LoVo (cell line): ENCODE measurements at regions not wholly inside any gene's neighbourhood (a gene's known extent, or its start where the extent isn't known, plus 50 kb on each side); places are given as distances from the start of the nearest gene placed in this dataset.

ENCODE experiments used
- DNase-seq: peaks from one replicate; pipeline ENCODE4 v3.0.0-alpha.2; 2016; ENCODE audit warnings: low spot score

DNA sequence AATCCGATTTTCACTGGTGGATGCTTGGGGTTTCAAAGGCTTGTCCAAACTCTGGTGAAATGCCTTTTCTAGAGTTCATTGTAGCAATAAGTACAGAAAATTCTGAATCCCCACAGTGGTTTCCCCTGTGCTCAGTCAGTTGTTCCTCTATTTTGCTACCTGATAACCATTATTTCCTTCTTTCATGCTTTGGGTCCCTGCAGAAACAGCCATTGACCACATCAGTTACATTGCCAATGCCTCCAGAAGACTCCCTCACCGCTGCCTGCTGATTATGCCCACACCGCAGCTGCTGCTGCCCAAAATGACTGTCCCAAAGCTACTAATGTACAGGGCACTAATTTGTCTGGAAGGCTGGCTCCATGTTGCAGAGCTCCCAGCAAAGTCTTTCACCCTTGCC, 517.3 kb downstream of the KLF12 start:
- no peak for DNase-seq

DNA sequence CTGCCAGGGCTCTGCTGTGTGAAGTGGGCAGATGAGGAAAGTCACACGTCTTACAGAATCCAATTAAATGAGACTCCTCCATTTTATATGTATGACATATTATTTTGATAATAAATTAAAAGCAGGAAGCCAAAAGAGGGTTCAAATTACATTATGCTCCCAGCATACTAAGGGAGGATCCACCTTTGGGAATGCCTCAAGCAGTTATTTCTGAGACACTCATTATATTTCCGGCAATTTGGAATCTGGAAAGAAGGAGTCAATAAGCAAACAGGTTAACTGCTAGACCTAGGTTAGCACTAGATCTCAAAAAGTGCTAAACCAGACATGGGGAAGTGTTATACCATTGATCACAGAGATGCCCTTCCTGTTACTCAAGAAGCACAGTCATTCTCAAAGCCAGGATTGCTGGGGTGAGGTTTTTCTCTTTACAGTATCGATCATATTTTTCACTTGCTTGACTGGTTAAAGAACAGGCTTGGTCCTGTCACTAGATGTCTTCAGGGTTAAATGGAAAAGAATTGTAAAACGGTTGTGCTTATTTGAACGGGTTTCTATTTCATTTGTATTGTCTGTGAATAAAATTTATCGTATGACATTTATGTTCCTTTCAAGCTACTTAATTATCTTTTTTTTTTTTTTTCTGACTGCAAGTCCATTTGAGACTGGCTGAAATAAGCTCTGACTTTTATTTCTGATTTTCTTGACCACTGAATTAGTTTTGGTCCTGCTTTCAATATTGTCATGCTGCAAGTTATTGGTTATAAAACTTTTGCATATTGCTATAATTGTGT, 523.2 kb downstream of the KLF12 start:
- peak; percentile 15 for DNase-seq

DNA sequence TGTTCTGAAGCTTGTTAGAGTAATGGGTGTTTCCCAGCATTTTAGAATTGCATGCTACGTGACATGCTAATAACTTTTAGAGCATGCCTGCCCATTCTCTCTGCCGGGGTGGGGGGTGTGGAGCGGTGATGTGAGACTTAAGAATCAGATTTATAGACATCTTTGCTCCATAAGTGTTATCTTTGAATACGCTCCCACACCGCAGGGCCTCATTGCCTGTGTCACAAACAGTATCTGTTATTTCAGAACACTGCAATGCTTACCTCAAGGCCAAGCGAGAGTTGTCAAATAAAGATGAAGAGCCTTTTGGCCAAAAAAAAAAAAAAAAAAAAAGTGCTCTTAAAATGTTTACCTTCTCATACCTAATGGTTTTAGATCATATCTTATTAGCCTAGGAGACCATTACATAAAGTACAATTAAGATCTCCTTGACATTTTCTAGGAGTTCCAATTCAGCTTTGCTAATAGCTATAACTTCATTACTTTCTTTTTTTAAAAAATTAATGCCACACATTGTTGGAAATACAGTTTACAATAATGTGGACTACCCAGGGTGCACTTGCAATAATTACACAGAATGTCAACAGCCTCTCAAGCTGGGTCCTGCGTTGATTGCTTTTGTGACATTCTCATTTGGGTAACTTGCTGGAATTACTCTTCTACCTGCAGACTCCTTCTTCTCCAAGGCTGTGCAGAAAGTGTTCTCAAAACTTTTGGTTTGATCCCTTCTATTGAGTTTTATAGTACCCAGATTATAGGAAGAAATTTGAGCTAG, 525.3 kb downstream of the KLF12 start:
- no peak for DNase-seq

DNA sequence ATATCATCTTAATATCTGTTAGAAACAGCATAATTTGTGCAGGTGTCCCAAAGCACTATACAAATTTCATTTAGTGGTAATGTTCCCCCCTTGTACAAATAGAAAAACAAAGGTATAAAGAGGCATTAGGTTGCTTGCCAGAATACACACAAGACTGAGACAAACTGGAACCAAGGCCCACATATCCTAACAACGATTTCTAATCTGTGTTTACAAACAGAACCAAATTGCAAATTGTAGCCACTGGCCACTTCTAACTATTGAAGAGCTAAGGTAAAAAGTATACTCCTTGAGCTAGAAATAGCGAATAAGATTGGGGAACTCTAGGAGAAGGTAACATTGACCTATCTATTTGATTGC, 526.1 kb downstream of the KLF12 start:
- DNase-seq: no peak

DNA sequence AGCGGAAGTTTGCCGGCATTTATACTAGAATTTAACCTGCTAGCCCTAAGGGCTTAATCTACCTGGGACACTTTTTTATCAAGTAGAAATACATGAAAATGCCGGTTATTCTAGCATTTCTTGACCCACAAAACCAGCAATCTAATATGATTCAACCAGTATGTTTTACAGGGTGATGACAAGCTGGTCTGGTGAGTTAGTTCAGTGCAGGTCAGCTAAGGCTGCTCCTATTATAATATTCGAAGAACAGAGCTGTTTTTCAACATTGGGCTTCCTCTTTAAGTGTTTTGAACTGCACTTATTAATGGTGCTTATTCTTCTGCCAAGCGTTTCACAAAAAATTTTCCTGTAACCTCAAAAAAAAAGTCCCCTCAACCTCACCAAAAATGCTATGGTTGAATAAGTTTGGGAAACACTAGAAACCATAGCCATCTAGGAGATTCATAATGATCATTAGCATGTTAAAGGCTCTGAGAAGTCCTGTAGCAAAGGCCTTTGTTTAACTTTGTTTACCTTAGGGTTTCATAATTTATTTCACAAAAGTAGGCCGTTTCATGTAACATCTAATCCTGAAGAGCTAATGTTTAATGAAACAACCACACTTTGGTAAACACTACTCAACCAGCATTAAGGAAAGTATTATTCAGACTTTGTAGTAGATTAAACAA, 526.6 kb downstream of the KLF12 start:
- no peak for DNase-seq

DNA sequence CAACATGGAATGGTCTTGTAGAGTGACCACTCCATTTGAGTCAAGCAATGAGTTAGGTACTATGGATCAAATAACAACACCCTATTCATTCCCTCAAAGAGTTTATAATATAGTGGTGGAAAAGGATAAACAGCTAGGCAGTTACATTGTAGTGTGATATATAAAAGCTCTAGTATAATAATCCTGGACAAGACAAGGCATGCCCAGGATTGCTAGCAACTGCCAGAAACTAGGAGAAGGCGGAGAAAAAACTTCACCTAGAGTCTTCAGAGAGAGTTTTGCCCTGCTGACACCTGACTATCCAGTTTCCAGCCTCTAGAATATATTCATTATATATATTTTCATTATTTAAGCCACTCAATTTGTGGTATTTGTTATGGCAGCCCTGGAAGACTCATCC, 530.6 kb downstream of the KLF12 start:
- no peak for DNase-seq

DNA sequence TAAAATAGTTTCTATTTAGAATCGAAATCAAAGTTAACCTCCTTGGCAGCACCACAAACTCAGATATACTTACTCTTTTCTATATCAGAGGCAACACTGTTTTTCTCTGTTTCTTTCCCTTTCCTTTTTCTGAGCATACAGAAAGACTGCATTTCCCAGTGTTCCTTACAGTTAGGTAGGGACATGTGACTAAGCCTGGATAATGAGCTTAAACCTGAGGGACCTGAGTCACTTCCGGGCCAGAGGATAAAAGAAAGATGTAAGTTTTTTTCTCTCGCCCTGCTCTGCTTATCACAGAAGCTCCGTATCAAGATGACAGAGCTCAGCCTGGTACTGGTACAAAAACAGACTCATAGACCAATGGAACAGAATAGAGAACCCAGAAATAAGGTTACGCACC, 531.9 kb downstream of the KLF12 start:
- peak; percentile 63 for DNase-seq

DNA sequence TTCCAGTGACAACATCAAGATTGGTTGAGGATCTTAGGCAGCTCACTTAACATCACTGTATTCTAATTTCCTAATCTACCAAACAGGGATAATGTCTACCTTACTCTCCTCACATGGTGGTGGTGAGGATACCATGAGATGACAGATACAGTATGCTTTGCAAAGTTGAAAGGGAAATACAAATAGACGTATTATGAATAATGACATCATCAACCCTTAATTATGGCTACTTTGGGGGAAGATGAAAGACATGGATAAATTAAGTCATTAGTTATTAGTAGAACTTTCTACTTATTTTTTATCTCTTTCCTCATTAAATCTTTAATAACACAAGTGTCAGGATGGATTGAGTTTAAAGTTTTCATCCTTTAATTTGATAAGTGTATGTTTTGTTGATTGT, 532.5 kb downstream of the KLF12 start:
- no peak for DNase-seq

DNA sequence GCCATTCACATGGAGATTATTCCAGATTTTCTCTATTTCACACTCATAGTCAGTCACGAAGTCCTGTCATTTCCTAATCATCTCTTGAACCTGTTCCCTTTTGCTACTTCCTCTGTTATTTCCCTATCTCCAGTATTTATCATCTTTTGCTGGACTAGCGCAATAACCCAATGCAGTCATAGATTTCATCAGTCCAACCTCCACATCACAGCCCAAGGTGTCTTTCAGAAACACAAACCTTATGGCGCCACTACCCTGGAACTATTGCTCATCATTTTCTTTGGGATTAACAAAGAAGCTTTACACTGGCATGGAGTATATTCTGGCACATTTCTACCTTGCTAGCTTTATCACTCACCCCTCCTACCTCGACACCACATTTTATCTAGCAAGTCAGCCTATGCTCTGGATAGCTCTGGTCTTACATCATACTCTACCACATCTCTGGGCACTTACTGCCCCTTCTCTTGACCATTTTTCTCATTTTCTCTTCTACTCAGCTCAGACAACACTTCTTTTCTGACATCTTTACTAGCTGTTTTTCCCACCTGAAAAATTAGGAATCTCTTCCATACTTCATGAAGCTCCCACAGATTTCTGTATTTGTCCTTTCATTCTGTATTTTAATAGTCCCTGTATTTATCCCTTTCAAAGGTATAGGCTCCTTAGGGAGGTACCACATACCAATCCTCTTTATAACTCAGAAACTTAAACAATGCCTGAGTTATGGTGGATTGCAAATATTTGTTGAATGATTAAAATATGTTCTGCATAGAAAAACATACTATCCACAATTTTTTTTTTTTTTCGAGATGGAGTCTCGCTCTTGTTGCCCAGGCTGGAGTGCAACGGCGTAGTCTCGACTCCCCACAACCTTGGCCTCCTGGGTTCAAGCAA, 534.7 kb downstream of the KLF12 start:
- no peak for DNase-seq

DNA sequence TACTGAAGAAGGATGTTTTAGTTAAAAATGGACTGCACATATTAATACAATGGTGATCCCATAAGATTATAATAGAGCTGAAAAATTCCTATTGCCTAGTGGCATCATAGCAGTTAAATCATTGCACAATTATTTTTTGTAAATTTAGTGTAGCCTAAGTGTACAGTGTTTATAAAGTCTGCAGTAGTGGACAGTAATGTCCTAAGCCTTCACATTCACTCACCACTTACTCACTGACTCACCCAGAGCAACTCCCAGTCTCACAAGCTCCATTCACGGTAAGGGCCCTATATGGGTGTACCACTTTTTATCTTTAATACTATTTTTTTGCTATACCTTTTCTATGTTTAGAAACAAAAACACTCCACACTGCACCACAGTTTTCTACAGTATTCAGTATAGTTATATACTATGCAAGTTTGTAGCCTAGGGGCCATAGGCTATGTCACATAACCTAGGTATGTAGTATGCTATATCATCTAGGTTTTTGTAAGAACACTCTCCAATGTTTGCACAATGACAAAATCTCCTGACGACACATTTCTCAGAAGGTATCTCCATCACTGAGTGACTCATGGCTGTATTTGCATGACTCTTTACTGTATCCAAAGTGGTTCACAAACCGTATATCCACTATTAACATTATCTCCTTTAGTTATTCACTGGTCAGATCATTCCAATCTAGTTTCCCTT, 536.0 kb downstream of the KLF12 start:
- peak; percentile 45 for DNase-seq

DNA sequence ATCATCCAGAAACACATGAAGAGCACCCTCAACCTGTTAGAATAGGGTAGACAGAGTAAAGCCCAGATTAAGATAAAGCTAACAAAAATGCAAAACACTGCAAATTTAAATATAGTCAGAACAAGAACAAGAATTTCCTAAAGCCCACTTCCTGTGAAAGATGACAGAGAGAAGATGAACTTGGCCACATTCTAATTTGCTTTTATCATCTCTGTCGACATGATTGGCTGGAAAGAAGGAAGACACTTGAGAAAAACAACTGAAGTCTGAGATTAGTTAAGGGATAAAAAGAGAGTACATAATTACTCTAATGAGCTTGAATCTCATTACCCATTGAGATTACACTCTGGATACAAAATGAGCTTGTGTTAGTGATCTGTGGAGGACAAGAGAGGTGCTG, 537.6 kb downstream of the KLF5 start:
- DNase-seq: no peak

DNA sequence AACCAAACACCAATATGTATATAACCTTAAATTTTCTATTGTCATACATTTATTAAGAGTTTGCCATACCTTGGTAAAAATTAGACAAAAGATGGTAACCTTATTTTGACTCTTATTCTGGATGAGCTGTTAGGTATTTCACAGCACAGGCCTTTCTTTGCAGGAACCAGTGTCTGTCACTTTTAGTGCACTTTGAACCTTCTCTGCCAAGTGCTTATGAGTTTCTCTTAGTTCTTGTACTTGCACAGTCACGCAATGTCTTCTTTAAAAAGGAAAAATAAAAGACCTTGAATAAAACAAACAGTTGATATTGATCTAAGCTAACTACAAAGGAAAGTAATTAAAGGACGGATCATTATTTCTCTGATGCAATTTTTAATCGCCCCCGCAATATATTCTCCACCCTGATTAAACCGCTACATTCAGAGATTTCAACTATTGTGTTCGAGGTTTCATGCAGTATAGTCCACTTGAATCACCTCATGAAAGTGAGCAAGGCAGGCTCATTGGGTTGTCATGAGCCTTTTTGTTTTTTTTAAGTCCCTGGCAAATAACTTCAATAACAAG, 534.5 kb downstream of the KLF5 start:
- peak; percentile 32 for DNase-seq

DNA sequence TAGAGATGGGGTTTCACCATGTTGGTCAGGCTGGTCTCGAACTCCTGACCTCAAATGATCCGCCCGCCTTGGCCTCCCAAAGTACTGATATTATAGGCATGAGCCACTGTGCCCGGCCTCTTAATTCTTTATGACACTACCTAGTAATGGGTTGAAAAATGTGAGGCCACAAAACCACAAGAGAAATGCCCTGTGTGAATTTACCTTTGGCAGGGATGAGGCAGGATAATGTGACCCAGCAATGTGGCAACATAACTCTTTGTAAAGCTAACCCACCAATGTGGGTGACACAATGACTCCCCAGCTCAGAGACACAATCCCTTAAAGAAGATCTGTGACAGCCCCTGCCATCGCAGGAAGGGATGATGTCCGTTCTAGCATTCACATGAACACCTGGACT, 533.1 kb downstream of the KLF5 start:
- DNase-seq: peak; percentile 12

DNA sequence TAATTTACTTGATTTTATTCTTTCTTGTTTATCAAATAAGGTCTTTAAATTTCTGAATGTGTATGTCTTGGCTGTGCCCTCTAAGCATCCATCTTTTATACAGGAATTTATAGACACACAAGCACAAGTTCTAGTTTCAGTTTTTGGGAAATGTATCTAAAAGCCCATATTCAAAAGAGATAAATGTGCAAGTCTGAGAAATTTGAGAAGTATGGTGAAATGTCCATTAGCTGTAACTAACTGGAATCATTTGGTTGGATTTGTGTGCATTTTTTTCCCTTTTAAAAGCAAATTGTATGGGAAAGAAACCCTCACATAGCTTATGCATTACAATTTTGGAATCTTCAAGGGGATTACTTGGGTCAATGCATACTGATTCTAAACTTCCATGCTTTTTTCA, 532.0 kb downstream of the KLF5 start:
- DNase-seq: no peak

DNA sequence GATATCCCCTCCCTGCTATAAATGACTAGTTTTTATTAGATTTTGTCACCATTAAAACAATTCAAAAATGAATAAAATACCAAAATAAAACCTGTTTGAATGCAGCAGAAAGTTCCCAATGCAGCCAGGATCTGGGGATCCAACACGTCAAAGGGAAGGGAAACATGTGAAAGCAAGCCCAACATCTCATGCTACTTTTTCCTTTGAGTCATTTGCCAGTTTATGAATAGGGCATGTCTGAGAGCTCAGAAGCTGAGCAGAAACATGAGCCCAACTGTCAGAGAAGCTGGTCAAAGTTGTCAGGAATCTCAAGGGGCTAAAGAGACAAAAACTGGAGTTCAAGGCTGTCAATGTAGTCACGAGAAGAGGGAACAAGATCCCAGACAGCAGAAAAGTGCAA, 526.4 kb downstream of the KLF5 start:
- no peak for DNase-seq

DNA sequence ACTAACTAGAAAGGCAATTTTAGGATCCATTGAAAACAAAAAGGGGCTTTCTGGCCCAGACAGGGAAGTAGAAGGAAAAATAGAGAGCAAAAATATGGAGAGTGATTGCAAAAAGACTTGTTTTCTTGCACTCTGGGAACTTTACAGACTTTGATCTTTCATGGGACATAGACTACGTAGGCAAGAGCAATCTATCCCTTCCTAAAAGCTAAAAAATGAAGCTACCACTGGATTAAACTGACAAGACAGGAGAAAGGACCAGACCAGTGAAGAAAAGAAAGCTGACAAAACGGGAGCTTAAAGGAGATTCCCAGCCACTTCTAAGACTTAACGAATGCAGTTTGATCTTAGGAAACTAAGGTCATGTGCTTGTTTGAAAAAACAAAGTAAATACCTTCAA, 524.5 kb downstream of the KLF5 start:
- DNase-seq: no peak

DNA sequence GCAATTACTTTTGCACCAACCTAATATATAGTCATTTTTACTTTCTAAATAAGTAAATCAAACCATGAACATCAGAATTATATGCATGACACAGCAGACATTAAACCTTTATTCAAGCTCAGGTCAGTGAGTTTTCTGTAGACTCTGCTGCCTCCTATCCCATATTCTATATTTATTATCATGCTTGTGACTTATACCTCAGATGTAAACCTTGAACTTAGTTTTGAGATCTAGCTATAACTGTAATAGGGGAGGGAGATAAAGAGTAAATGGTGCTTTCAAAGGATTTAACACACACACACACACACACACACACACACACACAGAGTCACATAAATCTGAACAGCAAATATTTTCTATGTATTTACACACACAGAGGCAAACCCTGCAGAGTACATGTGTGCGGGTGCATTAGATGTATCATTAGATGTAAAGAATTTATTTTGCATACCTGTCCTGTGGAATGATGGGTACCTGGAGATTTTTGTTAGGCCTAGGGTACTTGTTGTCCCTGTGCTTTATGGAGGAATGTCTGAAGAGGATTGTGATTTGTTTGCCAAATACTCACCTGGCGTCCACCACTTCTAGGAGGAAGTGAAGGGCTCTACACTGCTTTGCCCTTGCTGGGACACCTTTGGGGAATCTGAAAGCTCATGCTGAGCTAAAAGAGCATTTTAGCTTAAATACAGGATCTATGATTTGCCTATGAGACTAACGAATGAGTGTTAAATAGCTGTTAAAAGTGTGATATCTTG, 521.9 kb downstream of the KLF5 start:
- DNase-seq: no peak

DNA sequence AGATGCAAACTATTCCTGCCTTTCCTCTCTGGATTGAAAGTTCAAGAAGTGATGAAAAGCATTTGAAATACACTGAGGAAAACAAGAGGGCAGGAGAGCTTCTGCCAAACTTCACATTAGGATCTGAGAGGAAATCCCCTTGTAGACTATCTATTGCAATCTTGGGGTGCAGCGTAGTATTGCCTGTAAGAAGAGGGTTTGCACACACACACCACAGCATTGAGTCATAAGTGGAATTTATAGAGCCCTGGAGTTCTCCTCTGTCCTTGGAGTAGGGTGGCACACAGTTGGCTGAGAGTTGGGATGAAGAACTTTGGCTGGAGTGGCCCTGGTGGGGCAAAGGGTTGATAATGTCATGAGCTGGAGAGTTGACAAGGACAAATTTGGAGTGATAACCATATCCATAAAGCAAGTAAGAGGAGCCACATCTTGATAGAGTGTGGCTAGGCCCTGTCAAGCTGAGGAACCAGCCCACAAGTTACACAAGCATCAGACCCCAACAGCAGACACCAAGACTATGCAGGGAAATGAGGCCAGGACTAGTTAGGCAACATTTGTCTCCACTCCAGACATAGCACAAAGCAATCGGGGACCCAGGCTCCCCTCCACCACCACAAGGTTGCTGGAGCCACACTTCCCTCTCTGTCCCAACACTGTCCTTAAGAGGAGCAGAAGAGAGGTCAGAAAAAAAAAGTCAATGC, 520.9 kb downstream of the KLF5 start:
- no peak for DNase-seq

DNA sequence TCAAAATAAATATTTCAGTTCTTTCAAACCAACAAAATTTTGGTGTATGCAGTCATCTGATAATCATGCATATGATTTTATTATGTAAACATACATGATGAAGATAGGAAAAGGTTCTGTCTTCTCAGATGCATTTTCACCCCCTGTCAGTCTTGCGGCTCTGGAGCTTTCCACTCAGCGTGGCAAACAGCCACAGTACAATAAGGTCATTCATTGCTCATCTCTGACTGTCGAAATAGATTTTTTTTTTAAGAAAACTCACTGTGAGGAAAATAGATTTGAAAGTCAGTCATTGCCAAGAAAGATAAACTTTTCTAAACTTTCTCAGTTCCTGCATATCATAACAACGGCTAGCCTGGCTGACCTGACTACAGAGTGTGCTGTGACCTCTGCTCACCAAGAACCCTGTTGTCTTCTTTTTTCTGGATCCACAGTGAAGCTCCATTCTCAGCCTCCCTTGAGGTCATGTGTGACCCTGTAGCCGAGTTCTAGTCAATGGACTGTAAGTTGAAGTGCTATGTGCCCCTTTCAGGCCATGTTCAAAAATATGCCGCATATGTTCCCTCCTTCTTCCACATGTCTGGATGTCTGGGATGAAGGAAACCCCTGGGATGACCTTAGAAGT, 519.6 kb downstream of the KLF5 start:
- DNase-seq: no peak
